Spleen (tissue), 11 donors: ENCODE measurements at regions not wholly inside any gene's neighbourhood (a gene's known extent, or its start where the extent isn't known, plus 50 kb on each side); places are given as distances from the start of the nearest gene placed in this dataset.
"Not testable (repeated sequence)": the region's sequence is repeated elsewhere in the genome, so short reads cannot be mapped to it uniquely, and the experiment has no call there.

Experiments used
- DNase-seq: peaks from one replicate; pipeline ENCODE4 v3.0.0-alpha.2; 2020
- H3K27ac ChIP-seq, 8 donors: fragments of 200-600 bp; sonication (generic) in 7 of 8; 1 replicate in 4 of 8; 2 replicates in 4 of 8; pipeline versions ENCODE4 v1.5.0 to v1.8.0; 2016 to 2021; ENCODE audit warnings: inconsistent platforms in 4 of 8, mild to moderate bottlenecking in 4 of 8, moderate library complexity in 1 of 8
- H3K27me3 ChIP-seq, 7 donors: fragments of 200-600 bp; sonication (generic) in 6 of 7; replicated peaks in 1 of 7; 1 replicate in 4 of 7; 2 replicates in 3 of 7; pipeline versions ENCODE4 v1.5.0 to v1.8.0; 2016 to 2021; ENCODE audit warnings: inconsistent platforms in 3 of 7, mild to moderate bottlenecking in 1 of 7
- H3K36me3 ChIP-seq, 6 donors: fragments of 200-600 bp; sonication (generic) in 5 of 6; 1 replicate in 4 of 6; 2 replicates in 2 of 6; pipeline versions ENCODE4 v1.5.0 to v1.8.0; 2016 to 2021; ENCODE audit warnings: inconsistent platforms in 2 of 6
- H3K4me1 ChIP-seq, 6 donors: fragments of 200-600 bp; sonication (generic) in 5 of 6; 1 replicate in 3 of 6; 2 replicates in 3 of 6; pipeline versions ENCODE4 v1.5.0 to v1.8.0; 2016 to 2021; ENCODE audit warnings: inconsistent platforms in 3 of 6
- H3K4me3 ChIP-seq, 8 donors: fragments of 200-600 bp; sonication (generic) in 7 of 8; 1 replicate in 4 of 8; 2 replicates in 4 of 8; pipeline versions ENCODE4 v1.5.0 to v1.8.0; 2016 to 2021; ENCODE audit warnings: inconsistent platforms in 4 of 8, mild to moderate bottlenecking in 4 of 8, moderate library complexity in 2 of 8
- H3K9me3 ChIP-seq, 8 donors: fragments of 200-600 bp; sonication (generic) in 7 of 8; 1 replicate in 4 of 8; 2 replicates in 4 of 8; pipeline versions ENCODE4 v1.5.0 to v1.8.0; 2016 to 2021; ENCODE audit warnings: inconsistent platforms in 4 of 8
- CTCF ChIP-seq, 11 experiments: fragments of 200-600 bp in 7 of 11; fragments of 450-650 bp in 4 of 11; sonication (generic) in 4 of 11; IDR thresholded peaks in 8 of 11; conservative IDR thresholded peaks in 3 of 11; 1 replicate in 7 of 11; 2 replicates in 4 of 11; pipeline versions ENCODE4 v1.4.0 to v1.8.0; 2016 to 2021; ENCODE audit warnings: antibody characterized with exemption in 11 of 11, inconsistent platforms in 4 of 11, mild to moderate bottlenecking in 1 of 11
- POLR2A ChIP-seq, 3 donors: fragments of 450-650 bp; IDR thresholded peaks; one replicate each; pipeline ENCODE4 v1.5.1; 2017; ENCODE audit warnings: antibody characterized with exemption in 3 of 3, mild to moderate bottlenecking in 1 of 3
- POLR2AphosphoS5 ChIP-seq, 3 donors: sonication (generic); formaldehyde crosslinking; IDR thresholded peaks; one replicate each; pipeline ENCODE4 v1.5.1; 2017; ENCODE audit warnings: antibody characterized with exemption in 3 of 3
- WGBS, 5 donors: extraction: QIAGEN DNeasy Blood & Tissue Kit in 3 of 5; methylation state at CpG; one replicate each; pipeline versions ENCODE4 v1.1.5 to v1.1.7; 2013 to 2018; 5-methylcytosine and 5-hydroxymethylcytosine counted together
- intact Hi-C: fragments of 100-400 bp; cut with DNase I; formaldehyde crosslinking; loops from one replicate; pipeline ENCODE4 v1.15.0; 2023; ENCODE audit warnings: low total_unique reads
- donor health status: healthy with polysubstance abuse.
- donor health status: DM: no; HTN: no; CAD: no; lungs with moderate emphysema.
- donor health status: DM: no; HTN: no; CAD: no.
- donor health status: Bipolar disorder and iron deficiency.
- donor health status: healthy.
- donor health status: DM: no; HTN: no; CAD: no.
- donor health status: DM: yes; HTN: yes; CAD: no.

- intact Hi-C loops: no loop called here
- 23 to 47% (median 33%) methylated on average over 1 of the region's 1 CpG for WGBS, 5 donors
- TF ChIP-seq POLR2A (IDR thresholded peaks at IDR 0.05) (no peak), POLR2AphosphoS5 (IDR thresholded peaks at IDR 0.05) (no peak)
Measured at GRCh38 chr18:71324356-71324755, 1035.5 kb downstream of the SOCS6 start.

GRCh38 chr18:71322201-71322600, 1033.4 kb downstream of the SOCS6 start:
- no peak overlapping the region for H3K4me3 ChIP-seq
- H3K9me3 ChIP-seq: no peaks in the 10 kb centered on the region
- H3K27me3 ChIP-seq: no peaks in the 10 kb centered on the region
- TF ChIP-seq POLR2AphosphoS5 (IDR thresholded peaks at IDR 0.05): no peak
- no peak for TF ChIP-seq POLR2A (IDR thresholded peaks at IDR 0.05)
- TF ChIP-seq CTCF (IDR thresholded peaks at IDR 0.05 in 8 of 11, conservative IDR thresholded peaks at IDR 0.05 in 3 of 11): no peak
- 53 to 69% (median 59%) methylated on average over 3 of the region's 3 CpGs for WGBS, 5 donors
- H3K27ac ChIP-seq: no peak overlapping the region
- intact Hi-C loops: no loop called here
- no peak for DNase-seq
- no peaks in the 10 kb centered on the region for H3K36me3 ChIP-seq
- H3K4me1 ChIP-seq: no peaks in the 10 kb centered on the region

More at GRCh38 chr18:71324356-71324755, 1035.5 kb downstream of the SOCS6 start:
- H3K27ac ChIP-seq: no peak overlapping the region
- H3K4me3 ChIP-seq: no peak overlapping the region
- H3K9me3 ChIP-seq: no peaks in the 10 kb centered on the region
- H3K27me3 ChIP-seq: no peaks in the 10 kb centered on the region
- no peaks in the 10 kb centered on the region for H3K4me1 ChIP-seq
- no peak for DNase-seq
- no peaks in the 10 kb centered on the region for H3K36me3 ChIP-seq

- DNase-seq: no peak
- Histone ChIP-seq H3K27me3 (no peaks in the 10 kb centered on the region), H3K4me3 (no peak overlapping the region), H3K9me3 (no peaks in the 10 kb centered on the region), H3K27ac (no peak overlapping the region), H3K4me1 (no peaks in the 10 kb centered on the region), H3K36me3 (no peaks in the 10 kb centered on the region)
- WGBS, 5 donors: 85 to 96% (median 86%) methylated on average over 3 of the region's 3 CpGs
- intact Hi-C loops: no loop called here
- no peak for TF ChIP-seq POLR2AphosphoS5 (IDR thresholded peaks at IDR 0.05)
- no peak for TF ChIP-seq CTCF (IDR thresholded peaks at IDR 0.05 in 8 of 11, conservative IDR thresholded peaks at IDR 0.05 in 3 of 11)
- no peak for TF ChIP-seq POLR2A (IDR thresholded peaks at IDR 0.05)
Measured at GRCh38 chr18:71321319-71321718, 1032.5 kb downstream of the SOCS6 start.

- no peak overlapping the region for H3K4me3 ChIP-seq
- TF ChIP-seq POLR2A (IDR thresholded peaks at IDR 0.05) (no peak), POLR2AphosphoS5 (IDR thresholded peaks at IDR 0.05) (no peak), CTCF (IDR thresholded peaks at IDR 0.05 in 8 of 11, conservative IDR thresholded peaks at IDR 0.05 in 3 of 11) (no peak)
- WGBS, 5 donors: 34 to 72% (median 53%) methylated on average over 2 of the region's 2 CpGs
- no peaks in the 10 kb centered on the region for H3K4me1 ChIP-seq
- H3K36me3 ChIP-seq: no peaks in the 10 kb centered on the region
- H3K27me3 ChIP-seq: no peaks in the 10 kb centered on the region
- no peaks in the 10 kb centered on the region for H3K9me3 ChIP-seq
- DNase-seq: no peak
- intact Hi-C loops: no loop called here
- no peak overlapping the region for H3K27ac ChIP-seq
Measured at GRCh38 chr18:71304856-71305255, 1016.0 kb downstream of the SOCS6 start.

- intact Hi-C loops, H3K27me3 ChIP-seq, H3K4me3 ChIP-seq, DNase-seq, H3K27ac ChIP-seq, H3K36me3 ChIP-seq, H3K4me1 ChIP-seq, H3K9me3 ChIP-seq: not testable (repeated sequence)
- 38 to 60% (median 47%) methylated on average over 2 to 3 of the region's 3 CpGs for WGBS, 5 donors
Measured at GRCh38 chr18:71303743-71304142, 1014.9 kb downstream of the SOCS6 start.
